Caco-2 (cell line): ENCODE measurements at regions not wholly inside any gene's neighbourhood (a gene's known extent, or its start where the extent isn't known, plus 50 kb on each side); places are given as distances from the start of the nearest gene placed in this dataset.

Experiments
- BruUV-seq: library from RNA; stranded (reverse); fragments of 400-500 nt; replicated peaks from 2 replicates; lab custom pipeline; 2021; lab: Mats Ljungman, UMichigan
- CTCF ChIA-PET: fragments of 300-600 bp; sonication (Branson Sonifier 250); formaldehyde crosslinking; loops from one replicate; lab custom pipeline; 2022; ENCODE audit warnings: antibody characterized with exemption; lab: Charles Lee
- POLR2A ChIA-PET: fragments of 300-600 bp; sonication (Branson Sonifier 250); formaldehyde crosslinking; loops from one replicate; lab custom pipeline; 2022; ENCODE audit warnings: antibody characterized with exemption; lab: Charles Lee
- DNase-seq, 2 experiments: peaks; one replicate each; pipeline versions ENCODE4 v3.0.0 to v3.0.0-alpha.2; 2020 to 2022
- H3K27me3 ChIP-seq: replicated peaks from 2 replicates; pipeline ENCODE4 v1.6.0; 2011; ENCODE audit warnings: low read length; ENCODE audit not compliant: control insufficient read depth, insufficient read depth
- H3K36me3 ChIP-seq: 2 replicates; pipeline ENCODE4 v1.5.1; 2011; ENCODE audit warnings: low read length; ENCODE audit not compliant: control insufficient read depth, insufficient read depth
- H3K4me1 ChIP-seq: fragments of 250-450 bp; sonication (Bioruptor Pico); 2 replicates; pipeline ENCODE4 v1.5.1; 2020; ENCODE audit warnings: mild to moderate bottlenecking
- H3K4me3 ChIP-seq: 2 replicates; pipeline ENCODE4 v1.5.1; 2011; ENCODE audit warnings: low read depth, mild to moderate bottlenecking, control low read depth, low read length
- H3K9me3 ChIP-seq: fragments of 250-450 bp; sonication (Bioruptor Pico); 2 replicates; pipeline ENCODE4 v1.5.1; 2020; ENCODE audit warnings: mild to moderate bottlenecking, moderate library complexity
- H3K27ac Mint-ChIP-seq: one replicate; pipeline ENCODE4 v1.8.0; 2022; ENCODE audit warnings: mixed read lengths; ENCODE audit not compliant: unreplicated experiment
- H3K27me3 Mint-ChIP-seq: one replicate; pipeline ENCODE4 v1.8.0; 2022; ENCODE audit warnings: mixed read lengths; ENCODE audit not compliant: insufficient read depth, unreplicated experiment
- H3K36me3 Mint-ChIP-seq: one replicate; pipeline ENCODE4 v1.8.0; 2022; ENCODE audit warnings: mild to moderate bottlenecking, mixed read lengths; ENCODE audit not compliant: insufficient read depth, unreplicated experiment
- H3K4me1 Mint-ChIP-seq: one replicate; pipeline ENCODE4 v1.8.0; 2022; ENCODE audit warnings: low read depth, mixed read lengths; ENCODE audit not compliant: unreplicated experiment
- H3K4me3 Mint-ChIP-seq: one replicate; pipeline ENCODE4 v1.8.0; 2022; ENCODE audit warnings: mild to moderate bottlenecking, moderate library complexity, mixed read lengths; ENCODE audit not compliant: unreplicated experiment
- H3K9me3 Mint-ChIP-seq: one replicate; pipeline ENCODE4 v1.8.0; 2022; ENCODE audit warnings: mixed read lengths; ENCODE audit not compliant: unreplicated experiment
- CTCF ChIP-seq, 2 experiments: fragments of 200-600 bp in 1 of 2; IDR thresholded peaks; 1 replicate in 1 of 2; 2 replicates in 1 of 2; pipeline versions ENCODE4 v1.5.1 to v1.8.0; 2011 to 2022; ENCODE audit warnings: antibody characterized with exemption in 1 of 2, control low read depth in 1 of 2, inconsistent platforms in 1 of 2, low read depth in 1 of 2, low read length in 1 of 2, mild to moderate bottlenecking in 1 of 2, moderate library complexity in 1 of 2; ENCODE audit not compliant: insufficient read depth in 1 of 2, severe bottlenecking in 1 of 2, unreplicated experiment in 1 of 2
- intact Hi-C: fragments of 100-400 bp; cut with micrococcal nuclease; formaldehyde crosslinking; loops from one replicate; pipeline ENCODE4 v1.10.0; 2022; ENCODE audit not compliant: unreplicated experiment

- ChIA-PET POLR2A (no interaction called here), CTCF (no interaction called here)
- no peaks in the 10 kb centered on the region for H3K9me3 Mint-ChIP-seq
- no peaks in the 10 kb centered on the region for H3K27me3 Mint-ChIP-seq
- no peaks in the 10 kb centered on the region for H3K27me3 ChIP-seq
- H3K36me3 ChIP-seq: no peaks in the 10 kb centered on the region
- no peak for TF ChIP-seq CTCF (IDR thresholded peaks at IDR 0.05; ENCODE audit: insufficient read depth in 1 of 2, low read depth in 1 of 2, low read length in 1 of 2, severe bottlenecking in 1 of 2, unreplicated experiment in 1 of 2)
- H3K4me1 Mint-ChIP-seq: no peaks in the 10 kb centered on the region
- no peaks in the 10 kb centered on the region for H3K4me1 ChIP-seq
- H3K36me3 Mint-ChIP-seq: no peaks in the 10 kb centered on the region
- no peaks in the 10 kb centered on the region for H3K9me3 ChIP-seq
- intact Hi-C loops: no loop called here
- no peak overlapping the region for H3K4me3 Mint-ChIP-seq
- DNase-seq: no peak
- no peak overlapping the region for H3K27ac Mint-ChIP-seq
- no TSS peak for BruUV-seq
- H3K4me3 ChIP-seq: no peak overlapping the region
Measured at GRCh38 chr12:90757957-90758356, 197.0 kb downstream of the CCER1 start.

DNA sequence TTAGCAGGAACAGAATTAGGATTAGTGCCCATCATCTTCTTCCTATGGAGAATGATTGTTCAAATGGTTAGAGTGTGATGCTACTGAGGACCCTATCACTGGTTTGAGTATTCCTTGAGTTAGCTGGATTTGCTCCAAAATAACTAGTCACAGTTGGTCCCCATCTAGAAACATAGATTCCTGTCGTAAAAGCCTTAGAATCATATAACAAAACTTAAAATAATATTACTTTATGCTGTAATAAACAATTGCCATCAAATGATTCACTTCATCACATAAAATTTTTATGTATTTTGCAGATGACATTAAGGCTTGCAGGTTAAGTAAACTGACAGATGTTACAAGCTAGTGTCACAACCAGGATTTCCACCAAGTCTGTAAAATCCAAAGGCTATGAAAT, 209.8 kb downstream of the CCER1 start:
- no peak overlapping the region for H3K4me3 ChIP-seq
- Mint-ChIP-seq H3K4me3 (no peak overlapping the region), H3K27ac (no peak overlapping the region), H3K4me1 (no peaks in the 10 kb centered on the region), H3K27me3 (no peaks in the 10 kb centered on the region), H3K9me3 (peaks cover 10% of the 10 kb centered on the region), H3K36me3 (no peaks in the 10 kb centered on the region)
- no peaks in the 10 kb centered on the region for H3K27me3 ChIP-seq
- ChIA-PET CTCF (no interaction called here), POLR2A (no interaction called here)
- BruUV-seq: no TSS peak
- no peak for DNase-seq
- no peaks in the 10 kb centered on the region for H3K4me1 ChIP-seq
- H3K9me3 ChIP-seq: no peaks in the 10 kb centered on the region
- no peak for TF ChIP-seq CTCF (IDR thresholded peaks at IDR 0.05; ENCODE audit: insufficient read depth in 1 of 2, low read depth in 1 of 2, low read length in 1 of 2, severe bottlenecking in 1 of 2, unreplicated experiment in 1 of 2)
- intact Hi-C loops: no loop called here
- H3K36me3 ChIP-seq: no peaks in the 10 kb centered on the region

DNA sequence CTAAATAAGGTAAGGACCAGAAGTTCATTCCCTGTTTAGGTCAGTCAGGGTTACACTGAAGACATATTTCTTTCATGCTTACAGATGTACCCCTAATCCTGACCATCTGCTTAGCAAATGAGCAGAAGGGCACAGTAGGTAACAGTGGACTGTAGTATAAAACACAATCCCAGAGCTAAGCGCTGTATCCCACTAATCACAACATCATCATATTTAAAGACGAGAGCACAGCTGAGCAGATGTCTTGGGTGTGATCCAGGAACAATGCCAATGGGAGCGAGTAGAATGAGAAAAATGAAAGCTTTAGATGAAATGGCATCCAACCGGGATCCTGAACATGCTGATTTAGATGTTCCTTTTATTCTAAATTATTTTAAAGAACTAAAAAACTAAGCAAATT, 213.4 kb downstream of the CCER1 start:
- Mint-ChIP-seq H3K4me3 (no peak overlapping the region), H3K9me3 (peaks cover 10% of the 10 kb centered on the region), H3K36me3 (no peaks in the 10 kb centered on the region), H3K4me1 (no peaks in the 10 kb centered on the region), H3K27ac (no peak overlapping the region), H3K27me3 (no peaks in the 10 kb centered on the region)
- Histone ChIP-seq H3K4me3 (no peak overlapping the region), H3K4me1 (no peaks in the 10 kb centered on the region), H3K9me3 (no peaks in the 10 kb centered on the region), H3K36me3 (no peaks in the 10 kb centered on the region), H3K27me3 (no peaks in the 10 kb centered on the region)
- ChIA-PET CTCF (no interaction called here), POLR2A (no interaction called here)
- no peak for DNase-seq
- no TSS peak for BruUV-seq
- intact Hi-C loops: no loop called here
- no peak for TF ChIP-seq CTCF (IDR thresholded peaks at IDR 0.05; ENCODE audit: insufficient read depth in 1 of 2, low read depth in 1 of 2, low read length in 1 of 2, severe bottlenecking in 1 of 2, unreplicated experiment in 1 of 2)
